Activated naive CD4-positive, alpha-beta T cell treated with anti-CD3 and anti-CD28 coated beads for 36 hours (primary cell): ENCODE measurements at regions not wholly inside any gene's neighbourhood (a gene's known extent, or its start where the extent isn't known, plus 50 kb on each side); places are given as distances from the start of the nearest gene placed in this dataset.
"Not testable (repeated sequence)": the region's sequence is repeated elsewhere in the genome, so short reads cannot be mapped to it uniquely, and the experiment has no call there.

Experiments
- CTCF ChIA-PET: fragments of 350-600 bp; sonication (Branson Sonifier 250); formaldehyde crosslinking; loops from one replicate; lab custom pipeline; 2021; ENCODE audit warnings: antibody characterized with exemption; lab: Charles Lee
- DNase-seq: peaks from one replicate; pipeline ENCODE4 v3.0.0-alpha.2; 2020
- H3K27ac Mint-ChIP-seq: one replicate; pipeline ENCODE4 v1.8.0; 2021; ENCODE audit warnings: mild to moderate bottlenecking, mixed read lengths
- H3K27me3 Mint-ChIP-seq: one replicate; pipeline ENCODE4 v1.8.0; 2021; ENCODE audit warnings: low read depth, mixed read lengths
- H3K36me3 Mint-ChIP-seq: one replicate; pipeline ENCODE4 v1.8.0; 2021; ENCODE audit warnings: low read depth, mixed read lengths
- H3K4me1 Mint-ChIP-seq: one replicate; pipeline ENCODE4 v1.8.0; 2021; ENCODE audit warnings: low read depth, mixed read lengths
- H3K4me3 Mint-ChIP-seq: one replicate; pipeline ENCODE4 v1.8.0; 2021; ENCODE audit warnings: mild to moderate bottlenecking, moderate library complexity, mixed read lengths
- H3K9me3 Mint-ChIP-seq: one replicate; pipeline ENCODE4 v1.8.0; 2021; ENCODE audit warnings: mixed read lengths
- intact Hi-C: fragments of 100-400 bp; cut with micrococcal nuclease; formaldehyde crosslinking; loops from one replicate; pipeline ENCODE4 v1.15.1; 2023

DNA sequence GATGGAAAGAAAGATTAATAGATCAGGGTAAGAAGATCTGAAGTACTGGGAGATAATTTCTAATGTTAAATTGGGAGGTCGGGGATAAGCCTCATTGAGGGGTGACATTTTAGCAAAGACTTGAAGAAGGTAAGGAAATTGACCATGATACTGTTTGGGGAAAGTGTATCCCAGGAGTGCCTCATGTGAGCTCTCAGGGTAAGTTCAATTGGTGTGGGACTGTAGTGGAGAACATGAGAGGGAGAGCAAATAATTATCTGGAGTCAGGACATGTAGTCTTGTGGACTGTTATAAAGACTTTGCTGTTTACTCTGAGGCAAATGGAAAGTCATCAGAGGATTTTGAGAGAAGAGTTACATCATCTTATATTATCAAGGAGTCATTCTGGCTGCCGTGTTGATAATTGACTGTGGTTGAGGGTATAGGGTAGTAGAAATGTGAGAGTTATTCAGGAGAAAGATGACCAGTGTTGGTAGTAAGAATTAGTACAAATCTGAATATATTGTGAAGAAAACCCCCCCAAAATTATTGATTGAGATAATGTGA, 624.4 kb downstream of the ADCYAP1 start:
- Mint-ChIP-seq H3K4me1 (no peaks in the 10 kb centered on the region), H3K4me3 (no peak overlapping the region), H3K9me3 (peaks cover 3% of the 10 kb centered on the region), H3K27me3 (no peaks in the 10 kb centered on the region), H3K27ac (no peak overlapping the region), H3K36me3 (no peaks in the 10 kb centered on the region)
- DNase-seq: no peak
- CTCF ChIA-PET: no interaction called here
- intact Hi-C loops: no loop called here

DNA sequence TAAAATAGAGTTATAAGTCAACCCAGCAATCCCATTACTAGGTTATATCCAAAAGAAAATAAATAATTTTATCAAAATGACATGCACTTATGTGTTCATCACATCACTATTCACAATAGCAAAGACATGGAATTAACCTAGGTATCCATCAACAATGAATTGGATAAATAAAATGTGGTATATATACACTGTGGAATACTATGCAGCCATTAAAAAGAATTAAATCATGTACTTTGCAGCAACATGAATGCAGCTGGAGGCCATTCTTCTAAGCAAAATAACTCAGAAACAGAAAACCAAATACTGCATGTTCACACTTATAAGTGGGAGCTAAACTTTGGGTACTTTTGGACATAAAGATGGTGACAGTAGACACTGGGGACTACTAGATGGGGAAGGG, 626.0 kb downstream of the ADCYAP1 start:
- Mint-ChIP-seq H3K27ac (no peak overlapping the region), H3K4me1 (no peaks in the 10 kb centered on the region), H3K27me3 (no peaks in the 10 kb centered on the region), H3K4me3 (no peak overlapping the region), H3K36me3 (no peaks in the 10 kb centered on the region), H3K9me3 (peaks cover 3% of the 10 kb centered on the region)
- intact Hi-C loops: no loop called here
- DNase-seq: no peak
- CTCF ChIA-PET: no interaction called here

DNA sequence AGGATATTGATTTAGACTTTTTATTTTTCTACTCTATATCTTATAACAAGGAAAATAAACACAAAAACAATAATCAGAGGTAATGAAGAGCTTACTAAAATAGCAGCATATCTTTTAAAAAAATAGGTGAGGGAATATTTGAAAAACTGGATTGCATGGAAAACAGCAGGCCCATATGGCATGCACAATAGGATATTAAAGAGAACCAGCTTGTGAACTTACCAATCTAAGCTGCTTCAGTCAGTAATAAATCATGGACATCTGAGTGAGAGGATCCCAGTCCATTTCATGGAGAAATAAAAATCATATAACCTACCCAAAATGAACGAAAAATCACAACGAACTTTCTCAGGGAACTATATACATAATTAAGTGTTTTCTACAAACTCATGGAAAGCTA, 634.6 kb downstream of the ADCYAP1 start:
- no peaks in the 10 kb centered on the region for H3K36me3 Mint-ChIP-seq
- H3K9me3 Mint-ChIP-seq: no peaks in the 10 kb centered on the region
- H3K4me1 Mint-ChIP-seq: no peaks in the 10 kb centered on the region
- no peak overlapping the region for H3K27ac Mint-ChIP-seq
- CTCF ChIA-PET: interaction anchor here (0.5 to 0.6 kb wide), 2 partner anchors 115 to 175 kb away, joined by 3 to 6 read pairs; no protein-coding TSS in a partner anchor
- H3K27me3 Mint-ChIP-seq: no peaks in the 10 kb centered on the region
- H3K4me3 Mint-ChIP-seq: no peak overlapping the region
- intact Hi-C loops: no loop called here
- DNase-seq: no peak

DNA sequence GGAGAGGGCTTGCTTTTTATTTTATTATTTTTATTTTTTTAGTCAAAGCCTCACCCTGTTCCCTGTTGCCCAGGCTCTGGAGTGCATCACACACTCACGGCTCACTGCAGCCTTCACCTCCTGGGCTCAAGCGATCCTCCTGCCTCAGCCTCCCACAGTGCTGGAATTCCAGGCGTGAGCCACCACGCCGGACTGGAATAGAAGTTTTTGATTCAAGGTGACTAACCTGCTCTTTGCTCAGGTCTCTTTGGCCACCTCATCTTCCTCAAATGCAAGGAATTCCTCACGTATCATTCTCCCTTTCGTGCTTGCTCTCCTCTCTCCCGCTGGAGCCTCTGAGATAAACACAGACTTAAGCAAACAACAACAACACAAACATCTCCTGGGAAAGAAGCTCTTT, 636.8 kb downstream of the ADCYAP1 start:
- DNase-seq: no peak
- CTCF ChIA-PET: no interaction called here
- Mint-ChIP-seq H3K27me3 (no peaks in the 10 kb centered on the region), H3K36me3 (no peaks in the 10 kb centered on the region), H3K4me1 (no peaks in the 10 kb centered on the region), H3K4me3 (no peak overlapping the region), H3K27ac (no peak overlapping the region), H3K9me3 (no peaks in the 10 kb centered on the region)
- intact Hi-C loops: no loop called here

DNA sequence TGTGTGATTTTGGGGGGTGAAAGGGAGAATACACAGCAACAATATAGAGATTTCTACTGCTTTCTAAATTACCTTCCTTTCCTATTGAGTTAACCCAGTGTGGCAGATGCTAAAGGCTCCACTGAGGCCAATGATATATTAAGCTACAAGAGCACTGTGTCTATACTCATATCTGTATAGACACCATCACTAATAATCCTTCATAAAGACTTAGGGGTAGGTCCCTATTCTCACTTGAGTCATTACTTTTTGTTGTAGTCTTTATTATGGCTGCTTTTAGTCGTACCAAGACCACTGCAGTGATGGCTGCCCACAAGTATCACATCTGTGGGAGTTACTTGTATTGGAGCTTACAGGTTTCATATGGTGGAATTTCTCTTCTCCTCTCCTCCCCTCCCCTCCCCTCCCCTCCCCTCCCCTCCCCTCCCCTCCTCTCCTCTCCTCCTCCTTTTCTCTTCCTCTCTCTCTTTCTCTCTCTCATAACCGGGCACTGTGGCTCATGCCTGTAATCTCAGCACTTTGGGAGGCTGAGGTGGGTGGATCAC, 637.6 kb downstream of the ADCYAP1 start:
- H3K27ac Mint-ChIP-seq: no peak overlapping the region
- no peaks in the 10 kb centered on the region for H3K9me3 Mint-ChIP-seq
- no peaks in the 10 kb centered on the region for H3K4me1 Mint-ChIP-seq
- no peaks in the 10 kb centered on the region for H3K36me3 Mint-ChIP-seq
- no peak for DNase-seq
- H3K27me3 Mint-ChIP-seq: no peaks in the 10 kb centered on the region
- CTCF ChIA-PET: no interaction called here
- intact Hi-C loops: no loop called here
- no peak overlapping the region for H3K4me3 Mint-ChIP-seq

DNA sequence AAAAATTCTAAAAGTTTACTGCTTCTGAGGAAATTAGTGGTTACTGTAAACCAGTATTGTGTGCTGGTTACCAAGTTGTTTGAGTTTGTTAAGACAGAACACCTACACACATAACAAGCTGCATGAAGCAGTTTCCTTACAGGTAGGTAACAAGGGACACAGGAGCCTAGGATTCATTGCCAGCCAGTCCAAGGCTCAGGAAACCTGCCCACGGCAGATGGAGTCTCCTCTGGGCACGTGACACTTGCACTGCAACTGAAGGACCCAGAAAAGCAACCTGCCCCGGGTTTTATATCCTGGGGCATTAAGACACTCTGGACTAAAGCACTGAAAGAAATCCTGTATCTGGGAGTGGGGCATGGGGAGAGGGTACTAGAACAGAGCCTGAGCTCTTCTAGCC, 639.3 kb downstream of the ADCYAP1 start:
- no peak for DNase-seq
- intact Hi-C loops: no loop called here
- Mint-ChIP-seq H3K9me3 (no peaks in the 10 kb centered on the region), H3K36me3 (no peaks in the 10 kb centered on the region), H3K4me3 (no peak overlapping the region), H3K27me3 (no peaks in the 10 kb centered on the region), H3K27ac (no peak overlapping the region), H3K4me1 (no peaks in the 10 kb centered on the region)
- CTCF ChIA-PET: interaction anchor here (0.6 kb wide), 3 partner anchors 132 to 892 kb away, joined by 3 to 4 read pairs (median 3); no protein-coding TSS in a partner anchor

DNA sequence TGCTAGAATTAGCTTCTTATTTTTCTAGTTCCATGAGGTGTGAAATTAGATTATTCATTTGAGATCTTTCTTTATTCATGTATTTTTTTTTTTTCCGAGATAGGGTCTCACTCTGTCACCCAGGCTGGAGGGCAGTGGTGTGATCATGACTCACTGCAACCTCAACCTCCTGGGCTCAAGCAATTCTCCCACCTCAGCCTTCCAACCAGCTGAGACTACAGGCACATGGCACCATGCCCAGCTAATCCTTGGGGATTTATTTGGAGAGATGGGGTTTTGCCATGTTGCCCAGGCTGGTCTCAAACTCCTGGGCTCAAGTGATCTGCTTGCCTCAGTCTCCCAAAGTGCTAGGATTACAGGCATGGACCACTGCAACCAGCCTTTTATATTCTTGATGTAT, 653.0 kb downstream of the ADCYAP1 start:
- H3K27ac Mint-ChIP-seq, intact Hi-C loops, H3K9me3 Mint-ChIP-seq, H3K4me1 Mint-ChIP-seq, H3K27me3 Mint-ChIP-seq, H3K4me3 Mint-ChIP-seq, DNase-seq, CTCF ChIA-PET, H3K36me3 Mint-ChIP-seq: not testable (repeated sequence)

DNA sequence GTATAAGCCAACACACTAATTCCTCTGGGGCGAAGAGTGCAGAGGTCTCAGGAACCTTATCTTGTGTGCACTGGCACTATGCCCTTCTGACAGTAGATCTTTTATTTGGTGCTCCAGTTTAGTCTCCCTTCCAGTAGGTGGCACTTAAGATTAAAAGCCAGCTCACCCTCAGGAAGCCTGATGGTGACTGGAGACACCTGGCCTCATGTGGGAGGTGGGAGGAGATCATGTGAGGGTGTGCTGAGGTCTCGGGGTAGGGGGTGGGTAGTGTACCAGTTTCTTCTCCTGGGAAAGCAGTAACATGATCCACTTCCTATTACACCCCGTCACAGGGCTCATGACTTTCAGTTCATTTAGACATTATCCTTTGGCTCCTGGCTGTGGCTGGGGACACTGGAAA, 654.9 kb downstream of the ADCYAP1 start:
- Mint-ChIP-seq H3K36me3 (no peaks in the 10 kb centered on the region), H3K9me3 (peaks cover 2% of the 10 kb centered on the region), H3K27ac (no peak overlapping the region)

DNA sequence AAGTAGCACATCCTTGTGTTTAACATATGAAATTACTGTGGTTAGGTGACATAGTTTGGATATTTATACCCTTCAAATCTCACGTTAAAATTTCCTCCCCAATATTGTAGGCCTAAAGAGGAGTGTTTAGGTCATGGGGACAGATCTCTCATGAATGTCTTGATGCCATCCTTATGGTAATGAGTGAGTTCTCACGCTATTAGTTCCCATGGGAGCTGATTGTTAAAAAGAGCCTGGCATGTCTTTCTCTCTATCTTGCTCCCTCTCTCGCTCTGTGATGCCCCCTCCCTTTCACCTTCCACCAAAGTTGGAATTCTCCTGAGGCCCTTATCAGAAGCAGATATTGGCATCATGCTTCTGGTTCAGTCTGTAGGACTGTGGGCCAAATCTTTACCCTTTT, 660.1 kb downstream of the ADCYAP1 start:
- peaks cover 3% of the 10 kb centered on the region for H3K27me3 Mint-ChIP-seq
- no peaks in the 10 kb centered on the region for H3K9me3 Mint-ChIP-seq
- no peak overlapping the region for H3K27ac Mint-ChIP-seq
- DNase-seq: no peak
- no peaks in the 10 kb centered on the region for H3K36me3 Mint-ChIP-seq
- H3K4me3 Mint-ChIP-seq: no peak overlapping the region
- H3K4me1 Mint-ChIP-seq: no peaks in the 10 kb centered on the region
- intact Hi-C loops: no loop called here
- CTCF ChIA-PET: no interaction called here

More for the DNA sequence above, 654.9 kb downstream of the ADCYAP1 start:
- Mint-ChIP-seq H3K4me3 (no peak overlapping the region), H3K4me1 (no peaks in the 10 kb centered on the region), H3K27me3 (peaks cover 2% of the 10 kb centered on the region)
- intact Hi-C loops: no loop called here
- CTCF ChIA-PET: no interaction called here
- no peak for DNase-seq

DNA sequence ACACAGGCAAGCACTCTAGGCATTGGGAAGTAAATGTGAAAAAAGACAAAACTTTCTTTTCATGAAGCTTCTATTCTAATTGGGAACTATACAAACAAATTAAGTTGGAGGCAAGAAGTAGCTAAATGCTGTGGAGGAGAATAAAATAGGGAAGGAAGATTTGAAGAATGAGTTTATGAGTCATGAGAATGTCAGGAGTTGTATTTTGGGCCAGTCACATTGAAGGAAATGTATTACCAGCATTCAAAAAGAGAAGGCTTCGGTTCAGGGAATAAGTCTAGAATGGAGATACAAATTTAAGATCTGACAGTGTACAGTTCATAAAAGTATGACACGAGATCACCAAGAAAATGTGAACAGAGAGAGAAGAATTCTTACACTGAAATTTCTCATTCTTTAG, 666.5 kb downstream of the ADCYAP1 start:
- Mint-ChIP-seq H3K4me1 (no peaks in the 10 kb centered on the region), H3K4me3 (no peak overlapping the region), H3K27ac (no peak overlapping the region), H3K9me3 (no peaks in the 10 kb centered on the region), H3K27me3 (peaks cover 2% of the 10 kb centered on the region), H3K36me3 (no peaks in the 10 kb centered on the region)
- DNase-seq: no peak
- intact Hi-C loops: no loop called here
- CTCF ChIA-PET: no interaction called here

DNA sequence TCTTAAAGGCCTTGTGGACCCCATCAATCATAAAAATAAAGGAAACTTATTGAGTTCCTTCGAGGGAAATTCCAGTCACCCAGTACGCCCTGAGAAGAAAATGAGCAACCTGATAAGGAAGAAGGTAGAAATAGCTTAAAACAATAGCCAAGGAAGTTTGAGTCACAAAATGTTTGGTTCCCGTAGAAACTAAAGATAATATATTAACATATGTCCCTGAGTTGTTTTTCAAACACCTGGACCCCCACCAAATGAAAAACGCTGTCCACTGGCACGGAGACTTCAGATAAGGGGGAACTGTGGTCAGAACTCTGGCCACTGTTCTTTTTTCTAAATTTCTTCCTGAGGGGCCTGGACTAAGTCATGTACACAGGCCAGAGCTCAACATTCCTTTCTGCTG, 669.1 kb downstream of the ADCYAP1 start:
- DNase-seq: no peak
- intact Hi-C loops: no loop called here

DNA sequence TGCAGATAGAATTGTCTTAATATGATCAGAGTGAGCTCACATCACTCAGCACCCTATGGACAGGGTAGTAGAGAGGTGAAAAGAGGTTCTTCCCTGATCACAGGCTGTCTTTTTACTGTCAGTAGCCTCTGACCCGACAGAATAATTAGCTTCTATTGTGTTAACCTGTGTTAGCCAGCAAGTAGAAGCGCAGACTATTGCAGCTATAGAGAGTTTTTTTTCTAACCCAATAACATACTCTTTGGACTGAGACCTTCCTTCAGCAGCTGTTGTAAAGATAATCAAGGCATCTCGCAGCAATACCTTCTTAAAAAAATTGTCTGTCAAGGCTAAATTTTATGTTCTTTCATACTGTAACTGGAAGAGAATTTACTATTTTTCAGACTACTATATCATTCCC, 670.4 kb downstream of the ADCYAP1 start:
- Mint-ChIP-seq H3K4me3 (no peak overlapping the region), H3K4me1 (no peaks in the 10 kb centered on the region), H3K9me3 (no peaks in the 10 kb centered on the region), H3K36me3 (no peaks in the 10 kb centered on the region), H3K27ac (no peak overlapping the region), H3K27me3 (peaks cover 4% of the 10 kb centered on the region)
- DNase-seq: no peak
- intact Hi-C loops: no loop called here
- CTCF ChIA-PET: interaction anchor here (0.6 to 0.7 kb wide), 2 partner anchors 62 to 570 kb away, joined by 3 read pairs; no protein-coding TSS in a partner anchor

More for the DNA sequence above, 669.1 kb downstream of the ADCYAP1 start:
- no peak overlapping the region for H3K27ac Mint-ChIP-seq
- H3K4me3 Mint-ChIP-seq: no peak overlapping the region
- CTCF ChIA-PET: no interaction called here
- H3K27me3 Mint-ChIP-seq: peaks cover 4% of the 10 kb centered on the region
- no peaks in the 10 kb centered on the region for H3K4me1 Mint-ChIP-seq
- H3K36me3 Mint-ChIP-seq: no peaks in the 10 kb centered on the region
- no peaks in the 10 kb centered on the region for H3K9me3 Mint-ChIP-seq

DNA sequence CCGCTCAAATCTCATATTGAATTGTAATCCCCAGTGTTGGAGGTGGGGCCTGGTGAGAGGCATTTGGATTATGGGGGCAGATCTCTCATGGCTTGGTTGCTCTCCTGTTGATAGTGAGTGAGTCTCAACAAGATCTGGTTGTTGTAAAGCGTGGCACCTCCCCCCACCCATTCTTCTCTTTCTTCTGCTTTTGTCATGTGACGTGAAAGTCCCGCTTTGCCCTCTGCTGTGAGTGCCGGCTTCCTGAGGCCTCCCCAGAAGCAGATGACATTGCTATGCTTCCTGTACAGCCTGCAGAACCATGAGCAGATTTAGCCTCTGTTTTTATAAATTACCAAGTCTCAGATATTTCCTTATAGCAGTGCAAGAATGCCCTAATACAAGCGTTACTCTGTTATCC, 673.8 kb downstream of the ADCYAP1 start:
- CTCF ChIA-PET: no interaction called here
- no peaks in the 10 kb centered on the region for H3K36me3 Mint-ChIP-seq
- intact Hi-C loops: no loop called here
- no peak overlapping the region for H3K27ac Mint-ChIP-seq
- H3K4me1 Mint-ChIP-seq: no peaks in the 10 kb centered on the region
- peaks cover 8% of the 10 kb centered on the region for H3K27me3 Mint-ChIP-seq
- no peaks in the 10 kb centered on the region for H3K9me3 Mint-ChIP-seq
- DNase-seq: no peak
- H3K4me3 Mint-ChIP-seq: no peak overlapping the region
